ENCODE measurements at regions not wholly inside any gene's neighbourhood (a gene's known extent, or its start where the extent isn't known, plus 50 kb on each side); places are given as distances from the start of the nearest gene placed in this dataset.

DNA sequence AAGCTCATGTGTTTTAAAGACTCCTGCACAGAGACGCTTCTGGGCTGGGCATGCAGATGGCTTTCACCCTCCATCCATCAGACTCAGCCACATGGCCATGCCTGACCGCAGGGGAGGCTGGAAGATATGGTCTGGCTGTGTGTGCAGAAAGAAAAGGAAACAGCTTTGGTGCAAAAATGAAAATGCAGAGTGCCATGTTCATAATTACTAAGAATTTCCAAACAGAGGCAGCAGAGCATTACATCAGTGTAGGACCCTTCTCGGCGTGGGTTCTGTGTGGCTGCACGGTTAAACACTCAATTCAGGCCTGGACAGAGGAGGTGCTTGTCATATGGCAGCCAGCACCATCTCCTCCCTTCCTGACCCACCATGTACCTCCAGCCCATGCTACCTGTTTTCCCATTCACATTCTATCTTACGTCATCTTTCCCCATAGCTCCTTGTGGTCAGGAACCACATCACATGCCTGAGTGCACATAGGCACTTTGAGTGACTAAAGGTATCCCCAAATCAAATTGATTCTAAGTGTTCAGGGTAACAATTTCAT is 200.3 kb upstream of the ID2 start:
- TF ChIP-seq CTCF (IDR thresholded peaks at IDR 0.05), result no peak
- Histone ChIP-seq H3K27me3 (replicated peaks; ENCODE audit: insufficient read depth) (no peaks in the 10 kb centered on the region), H3K36me3 (no peaks in the 10 kb centered on the region), H3K9me3 (no peaks in the 10 kb centered on the region), H3K4me3 (no peak overlapping the region), H3K4me1 (ENCODE audit: control insufficient read depth in 1 of 2, low read depth in 2 of 2) (no peaks in the 10 kb centered on the region), H3K27ac (no peak overlapping the region)
- no peak for DNase-seq (ENCODE audit: low spot score)
- ATAC-seq (ENCODE audit: insufficient number of reproducible peaks, low FRiP score, low read depth), result no peak

DNA sequence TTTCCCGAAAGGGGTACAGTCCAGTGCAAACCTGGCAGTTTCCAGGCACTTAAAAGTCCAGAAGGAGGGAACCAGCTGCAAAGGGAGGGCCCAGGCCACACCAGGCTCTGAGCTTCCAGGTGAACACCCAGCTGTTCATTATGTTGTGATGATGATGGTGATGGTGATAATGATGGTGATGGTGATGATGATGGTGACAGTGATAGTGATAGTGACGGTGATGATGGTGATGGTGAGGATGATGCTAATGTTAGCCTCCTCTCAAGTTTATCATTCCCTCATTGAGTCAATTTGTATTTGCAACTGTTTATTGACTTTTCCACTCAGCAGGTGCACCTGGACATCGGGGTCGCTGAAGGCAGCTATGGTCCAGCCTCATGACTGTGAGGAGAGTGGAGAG is 199.4 kb upstream of the ID2 start:
- Histone ChIP-seq H3K4me3 (no peak overlapping the region), H3K36me3 (no peaks in the 10 kb centered on the region), H3K27me3 (replicated peaks; ENCODE audit: insufficient read depth) (no peaks in the 10 kb centered on the region), H3K4me1 (ENCODE audit: control insufficient read depth in 1 of 2, low read depth in 2 of 2) (no peaks in the 10 kb centered on the region), H3K9me3 (no peaks in the 10 kb centered on the region), H3K27ac (no peak overlapping the region)
- DNase-seq (ENCODE audit: low spot score) (no peak), ATAC-seq (ENCODE audit: insufficient number of reproducible peaks, low FRiP score, low read depth) (no peak)
- no peak for TF ChIP-seq CTCF (IDR thresholded peaks at IDR 0.05)

- Histone ChIP-seq H3K27me3 (replicated peaks; ENCODE audit: insufficient read depth) (no peaks in the 10 kb centered on the region), H3K4me3 (no peak overlapping the region), H3K4me1 (ENCODE audit: control insufficient read depth in 1 of 2, low read depth in 2 of 2) (no peaks in the 10 kb centered on the region), H3K9me3 (no peaks in the 10 kb centered on the region), H3K36me3 (no peaks in the 10 kb centered on the region), H3K27ac (no peak overlapping the region)
- DNase-seq (ENCODE audit: low spot score) (no peak), ATAC-seq (ENCODE audit: insufficient number of reproducible peaks, low FRiP score, low read depth) (no peak)
- no peak for TF ChIP-seq CTCF (IDR thresholded peaks at IDR 0.05)
These were observed 197.2 kb upstream of the ID2 start for GRCh38 chr2:8484502-8485283.

GRCh38 chr2:8485736-8486135 is 196.1 kb upstream of the ID2 start:
- DNase-seq (ENCODE audit: low spot score) (no peak), ATAC-seq (ENCODE audit: insufficient number of reproducible peaks, low FRiP score, low read depth) (no peak)
- H3K9me3 ChIP-seq, result no peaks in the 10 kb centered on the region
- no peaks in the 10 kb centered on the region for H3K36me3 ChIP-seq
- no peaks in the 10 kb centered on the region for H3K27me3 ChIP-seq (replicated peaks; ENCODE audit: insufficient read depth)
- H3K27ac ChIP-seq, result no peak overlapping the region
- H3K4me1 ChIP-seq (ENCODE audit: control insufficient read depth in 1 of 2, low read depth in 2 of 2), result no peaks in the 10 kb centered on the region
- TF ChIP-seq CTCF (IDR thresholded peaks at IDR 0.05), result no peak
- no peak overlapping the region for H3K4me3 ChIP-seq

DNA sequence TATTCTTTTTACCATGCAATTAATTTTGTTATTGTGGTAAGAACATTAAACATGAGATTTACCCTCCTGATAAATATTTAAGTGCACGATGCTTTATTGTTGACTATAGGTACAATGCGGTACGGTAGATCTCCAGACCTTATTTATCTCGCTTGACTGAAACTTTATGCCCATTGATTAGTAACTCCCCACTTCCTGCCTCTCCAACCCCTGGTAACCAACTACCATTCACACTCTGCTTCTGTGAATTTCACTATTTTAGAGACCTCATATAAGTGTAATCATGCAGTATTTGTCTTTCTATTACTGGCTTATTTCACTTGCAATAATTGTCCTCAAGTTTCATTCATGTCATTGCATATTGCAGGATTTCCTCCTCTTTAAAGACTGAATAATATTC is 195.7 kb upstream of the ID2 start:
- ATAC-seq (ENCODE audit: insufficient number of reproducible peaks, low FRiP score, low read depth) (no peak), DNase-seq (ENCODE audit: low spot score) (no peak)
- Histone ChIP-seq H3K9me3 (no peaks in the 10 kb centered on the region), H3K4me1 (ENCODE audit: control insufficient read depth in 1 of 2, low read depth in 2 of 2) (no peaks in the 10 kb centered on the region), H3K27ac (no peak overlapping the region), H3K36me3 (no peaks in the 10 kb centered on the region), H3K4me3 (no peak overlapping the region), H3K27me3 (replicated peaks; ENCODE audit: insufficient read depth) (no peaks in the 10 kb centered on the region)
- TF ChIP-seq CTCF (IDR thresholded peaks at IDR 0.05), result no peak

Data from thoracic aorta (tissue), 2 donors.